Suprapubic skin (tissue), 4 donors: ENCODE measurements at regions not wholly inside any gene's neighbourhood (a gene's known extent, or its start where the extent isn't known, plus 50 kb on each side); places are given as distances from the start of the nearest gene placed in this dataset.

ENCODE experiments used
- POLR2A ChIP-seq, 2 donors: fragments of 450-650 bp; IDR thresholded peaks; one replicate each; pipeline ENCODE4 v1.6.1; 2017; ENCODE audit warnings: antibody characterized with exemption in 2 of 2, mild to moderate bottlenecking in 2 of 2, moderate library complexity in 2 of 2
- POLR2AphosphoS5 ChIP-seq, 3 donors: sonication (generic); formaldehyde crosslinking; IDR thresholded peaks; one replicate each; pipeline ENCODE4 v1.6.1; 2017; ENCODE audit warnings: antibody characterized with exemption in 3 of 3
- TF ChIP-seq, protein P1 (sequence below), 2 donors: fragments of 200-600 bp in 1 of 2; fragments of 450-650 bp in 1 of 2; sonication (generic) in 1 of 2; IDR thresholded peaks; one replicate each; pipeline ENCODE4 v1.5.1; 2016 to 2019; ENCODE audit warnings: antibody characterized with exemption in 2 of 2, mild to moderate bottlenecking in 1 of 2, moderate library complexity in 1 of 2

DNA sequence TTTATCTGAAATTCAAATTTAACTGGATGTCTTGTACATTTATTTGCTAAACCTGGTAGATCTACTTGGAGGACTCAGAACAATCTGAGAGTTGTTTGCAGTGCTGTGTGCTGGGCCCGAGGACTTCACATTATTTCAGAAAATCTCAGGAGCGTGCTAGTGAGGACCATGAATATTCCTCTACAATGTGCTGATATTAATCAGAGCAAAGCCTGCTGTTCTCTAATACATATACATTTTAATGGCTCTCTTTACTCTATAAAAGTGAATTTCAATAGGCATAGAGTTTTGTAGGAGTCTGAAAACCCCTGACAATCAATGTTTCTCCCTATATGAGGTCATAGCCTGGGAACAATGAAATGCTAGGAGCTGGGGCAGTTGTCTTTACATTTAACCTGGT lies 144.3 kb downstream of the NEDD1 start:
- TF ChIP-seq POLR2AphosphoS5 (IDR thresholded peaks at IDR 0.05) (no peak), POLR2A (IDR thresholded peaks at IDR 0.05) (no peak)
- TF ChIP-seq, protein P1, sequence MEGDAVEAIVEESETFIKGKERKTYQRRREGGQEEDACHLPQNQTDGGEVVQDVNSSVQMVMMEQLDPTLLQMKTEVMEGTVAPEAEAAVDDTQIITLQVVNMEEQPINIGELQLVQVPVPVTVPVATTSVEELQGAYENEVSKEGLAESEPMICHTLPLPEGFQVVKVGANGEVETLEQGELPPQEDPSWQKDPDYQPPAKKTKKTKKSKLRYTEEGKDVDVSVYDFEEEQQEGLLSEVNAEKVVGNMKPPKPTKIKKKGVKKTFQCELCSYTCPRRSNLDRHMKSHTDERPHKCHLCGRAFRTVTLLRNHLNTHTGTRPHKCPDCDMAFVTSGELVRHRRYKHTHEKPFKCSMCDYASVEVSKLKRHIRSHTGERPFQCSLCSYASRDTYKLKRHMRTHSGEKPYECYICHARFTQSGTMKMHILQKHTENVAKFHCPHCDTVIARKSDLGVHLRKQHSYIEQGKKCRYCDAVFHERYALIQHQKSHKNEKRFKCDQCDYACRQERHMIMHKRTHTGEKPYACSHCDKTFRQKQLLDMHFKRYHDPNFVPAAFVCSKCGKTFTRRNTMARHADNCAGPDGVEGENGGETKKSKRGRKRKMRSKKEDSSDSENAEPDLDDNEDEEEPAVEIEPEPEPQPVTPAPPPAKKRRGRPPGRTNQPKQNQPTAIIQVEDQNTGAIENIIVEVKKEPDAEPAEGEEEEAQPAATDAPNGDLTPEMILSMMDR (IDR thresholded peaks at IDR 0.05), result no peak
